ENCODE measurements at regions not wholly inside any gene's neighbourhood (a gene's known extent, or its start where the extent isn't known, plus 50 kb on each side); places are given as distances from the start of the nearest gene placed in this dataset.
"Not testable (repeated sequence)": the region's sequence is repeated elsewhere in the genome, so short reads cannot be mapped to it uniquely, and the experiment has no call there.

- H3K9me3 ChIP-seq: no peaks in the 10 kb centered on the region
- 95 to 97% methylated on average over 7 of the region's 7 CpGs for WGBS, 2 donors
- H3K4me3 ChIP-seq (replicated peaks in 1 of 3): no peak overlapping the region
- H3K4me1 ChIP-seq: no peaks in the 10 kb centered on the region
- no peaks in the 10 kb centered on the region for H3K36me3 ChIP-seq
- H3K27ac ChIP-seq: no peak overlapping the region
- intact Hi-C loops (cut with DNase I): no loop called here
- no peak for DNase-seq
- no peak for TF ChIP-seq POLR2A (IDR thresholded peaks at IDR 0.05)
- TF ChIP-seq, protein P1, sequence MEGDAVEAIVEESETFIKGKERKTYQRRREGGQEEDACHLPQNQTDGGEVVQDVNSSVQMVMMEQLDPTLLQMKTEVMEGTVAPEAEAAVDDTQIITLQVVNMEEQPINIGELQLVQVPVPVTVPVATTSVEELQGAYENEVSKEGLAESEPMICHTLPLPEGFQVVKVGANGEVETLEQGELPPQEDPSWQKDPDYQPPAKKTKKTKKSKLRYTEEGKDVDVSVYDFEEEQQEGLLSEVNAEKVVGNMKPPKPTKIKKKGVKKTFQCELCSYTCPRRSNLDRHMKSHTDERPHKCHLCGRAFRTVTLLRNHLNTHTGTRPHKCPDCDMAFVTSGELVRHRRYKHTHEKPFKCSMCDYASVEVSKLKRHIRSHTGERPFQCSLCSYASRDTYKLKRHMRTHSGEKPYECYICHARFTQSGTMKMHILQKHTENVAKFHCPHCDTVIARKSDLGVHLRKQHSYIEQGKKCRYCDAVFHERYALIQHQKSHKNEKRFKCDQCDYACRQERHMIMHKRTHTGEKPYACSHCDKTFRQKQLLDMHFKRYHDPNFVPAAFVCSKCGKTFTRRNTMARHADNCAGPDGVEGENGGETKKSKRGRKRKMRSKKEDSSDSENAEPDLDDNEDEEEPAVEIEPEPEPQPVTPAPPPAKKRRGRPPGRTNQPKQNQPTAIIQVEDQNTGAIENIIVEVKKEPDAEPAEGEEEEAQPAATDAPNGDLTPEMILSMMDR (IDR thresholded peaks at IDR 0.05): no peak
- no peaks in the 10 kb centered on the region for H3K27me3 ChIP-seq
These were observed 506.8 kb downstream of the MATN1 start for GRCh38 chr1:30216602-30217001.

DNA sequence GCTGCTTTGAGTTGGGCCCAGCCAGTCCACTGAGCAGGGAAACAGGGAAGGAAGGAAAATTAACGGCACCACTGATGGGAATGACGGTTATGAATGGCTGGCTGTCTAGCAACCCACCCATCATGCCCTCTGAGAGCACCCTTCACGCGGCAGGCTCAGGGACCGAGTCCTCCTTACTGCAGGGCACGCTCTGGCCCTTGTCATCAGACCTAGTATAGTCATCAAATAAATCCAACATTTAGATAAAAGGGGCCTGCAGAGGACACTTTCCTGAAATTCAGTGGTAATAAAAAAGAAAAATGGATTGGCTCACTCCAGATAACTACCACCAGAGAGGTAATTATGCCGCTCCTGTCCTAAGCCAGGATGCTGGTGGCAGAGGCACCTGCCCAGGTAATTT lies 509.4 kb downstream of the MATN1 start:
- no peak overlapping the region for H3K27ac ChIP-seq
- no peak for DNase-seq
- H3K4me1 ChIP-seq: no peaks in the 10 kb centered on the region
- no peak overlapping the region for H3K4me3 ChIP-seq (replicated peaks in 1 of 3)
- H3K9me3 ChIP-seq: no peaks in the 10 kb centered on the region
- no peaks in the 10 kb centered on the region for H3K27me3 ChIP-seq
- no peaks in the 10 kb centered on the region for H3K36me3 ChIP-seq
- 77 to 90% methylated on average over 7 of the region's 7 CpGs for whole genome bisulfite sequencing, 2 donors
- intact Hi-C loops (cut with DNase I): no loop called here
- no peak for TF ChIP-seq POLR2A (IDR thresholded peaks at IDR 0.05)
- TF ChIP-seq, protein P1 (IDR thresholded peaks at IDR 0.05): no peak

GRCh38 chr1:30207962-30208361 lies 515.4 kb downstream of the MATN1 start:
- WGBS, 2 donors: 62 to 86% methylated on average over 1 of the region's 1 CpG
- H3K9me3 ChIP-seq; H3K36me3 ChIP-seq; H3K27ac ChIP-seq; intact Hi-C loops (cut with DNase I); H3K27me3 ChIP-seq; H3K4me1 ChIP-seq; DNase-seq; H3K4me3 ChIP-seq (replicated peaks in 1 of 3): not testable (repeated sequence)

GRCh38 chr1:30206631-30207030 lies 516.8 kb downstream of the MATN1 start:
- H3K27me3 ChIP-seq; H3K9me3 ChIP-seq; H3K4me1 ChIP-seq; H3K36me3 ChIP-seq; H3K4me3 ChIP-seq (replicated peaks in 1 of 3); DNase-seq; H3K27ac ChIP-seq; intact Hi-C loops (cut with DNase I): not testable (repeated sequence)
- WGBS, 2 donors: 48 to 57% methylated on average over 5 of the region's 5 CpGs

GRCh38 chr1:30204916-30205315 lies 518.5 kb downstream of the MATN1 start:
- H3K27me3 ChIP-seq; DNase-seq; H3K4me1 ChIP-seq; H3K4me3 ChIP-seq (replicated peaks in 1 of 3); H3K9me3 ChIP-seq; intact Hi-C loops (cut with DNase I); H3K36me3 ChIP-seq; H3K27ac ChIP-seq: not testable (repeated sequence)
- WGBS, 2 donors: 58 to 65% methylated on average over 5 of the region's 5 CpGs

DNA sequence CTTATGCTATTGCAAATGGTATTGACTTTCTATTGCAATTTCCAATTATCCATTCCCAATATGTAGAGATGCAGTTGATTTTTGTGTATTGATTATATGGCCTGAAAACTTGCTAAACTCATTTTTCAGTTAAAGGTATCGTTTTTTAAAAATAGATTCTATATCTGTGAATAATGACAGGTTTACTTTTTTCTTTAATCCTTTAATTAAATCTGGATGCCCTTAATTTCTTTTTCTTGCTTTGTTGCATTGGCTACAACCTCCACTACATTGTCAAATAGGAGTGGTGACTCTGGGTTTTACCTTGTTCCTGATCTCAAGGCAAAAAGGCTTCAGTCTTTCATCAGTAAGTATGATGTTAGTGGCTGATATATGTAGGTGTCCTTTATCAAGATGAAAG lies 522.4 kb downstream of the MATN1 start:
- no peaks in the 10 kb centered on the region for H3K4me1 ChIP-seq
- intact Hi-C loops (cut with DNase I): no loop called here
- TF ChIP-seq POLR2A (IDR thresholded peaks at IDR 0.05): no peak
- TF ChIP-seq, protein P1 (IDR thresholded peaks at IDR 0.05): no peak
- H3K9me3 ChIP-seq: no peaks in the 10 kb centered on the region
- no peaks in the 10 kb centered on the region for H3K27me3 ChIP-seq
- no peaks in the 10 kb centered on the region for H3K36me3 ChIP-seq
- 65 to 68% methylated on average over 1 of the region's 1 CpG for WGBS, 2 donors
- H3K27ac ChIP-seq: no peak overlapping the region
- H3K4me3 ChIP-seq (replicated peaks in 1 of 3): no peak overlapping the region
- no peak for DNase-seq

DNA sequence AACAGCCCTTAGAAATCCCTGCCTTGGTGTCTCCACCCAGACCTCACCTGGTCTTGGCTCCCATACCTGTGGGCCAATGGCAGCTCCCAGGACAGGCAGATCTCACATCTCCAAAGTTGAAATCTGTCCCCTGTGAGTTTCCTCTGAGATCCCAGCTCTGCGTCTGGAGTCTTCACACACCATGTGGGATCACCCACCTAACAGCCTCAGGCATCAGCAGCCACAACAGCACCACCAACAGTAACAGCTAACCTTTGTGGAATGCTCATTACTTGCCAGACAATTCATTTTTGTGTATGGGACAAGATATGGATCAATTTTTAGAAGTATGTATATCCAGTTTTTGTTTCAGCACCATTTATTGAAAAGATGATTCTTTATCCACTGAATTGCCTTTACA lies 523.2 kb downstream of the MATN1 start:
- Histone ChIP-seq H3K27me3 (no peaks in the 10 kb centered on the region), H3K9me3 (no peaks in the 10 kb centered on the region), H3K4me3 (replicated peaks in 1 of 3) (no peak overlapping the region), H3K27ac (no peak overlapping the region), H3K36me3 (no peaks in the 10 kb centered on the region), H3K4me1 (no peaks in the 10 kb centered on the region)
- 88 to 90% methylated on average over 1 of the region's 1 CpG for WGBS, 2 donors
- TF ChIP-seq, protein P1 (IDR thresholded peaks at IDR 0.05): no peak
- no peak for TF ChIP-seq POLR2A (IDR thresholded peaks at IDR 0.05)
- intact Hi-C loops (cut with DNase I): no loop called here
- DNase-seq: no peak

All from thyroid gland (tissue), 4 donors.